ENCODE measurements at regions not wholly inside any gene's neighbourhood (a gene's known extent, or its start where the extent isn't known, plus 50 kb on each side); places are given as distances from the start of the nearest gene placed in this dataset.

- no peak overlapping the region for H3K4me3 ChIP-seq (ENCODE audit: low read depth, low read length)
- no peak for TF ChIP-seq CTCF (IDR thresholded peaks at IDR 0.05; ENCODE audit: low read depth, low read length)
These were observed 2288.5 kb upstream of the C9orf72 start for GRCh38 chr9:29861803-29862202.

GRCh38 chr9:29865764-29866313 is 2292.6 kb upstream of the C9orf72 start:
- H3K4me3 ChIP-seq (ENCODE audit: low read depth, low read length) = no peak overlapping the region
- TF ChIP-seq CTCF (IDR thresholded peaks at IDR 0.05; ENCODE audit: low read depth, low read length) = no peak

GRCh38 chr9:29866556-29866955 is 2293.3 kb upstream of the C9orf72 start:
- no peak for TF ChIP-seq CTCF (IDR thresholded peaks at IDR 0.05; ENCODE audit: low read depth, low read length)
- no peak overlapping the region for H3K4me3 ChIP-seq (ENCODE audit: low read depth, low read length)

GRCh38 chr9:29873579-29873978 is 2300.3 kb upstream of the C9orf72 start:
- no peak for TF ChIP-seq CTCF (IDR thresholded peaks at IDR 0.05; ENCODE audit: low read depth, low read length)
- H3K4me3 ChIP-seq (ENCODE audit: low read depth, low read length) = no peak overlapping the region

GRCh38 chr9:29875547-29875946 is 2302.3 kb upstream of the C9orf72 start:
- no peak for TF ChIP-seq CTCF (IDR thresholded peaks at IDR 0.05; ENCODE audit: low read depth, low read length)
- H3K4me3 ChIP-seq (ENCODE audit: low read depth, low read length) = no peak overlapping the region

- no peak overlapping the region for H3K4me3 ChIP-seq (ENCODE audit: low read depth, low read length)
- no peak for TF ChIP-seq CTCF (IDR thresholded peaks at IDR 0.05; ENCODE audit: low read depth, low read length)
These were observed 2309.5 kb upstream of the C9orf72 start for GRCh38 chr9:29882767-29883166.

GRCh38 chr9:29906065-29906464 is 2332.8 kb upstream of the C9orf72 start:
- H3K4me3 ChIP-seq (ENCODE audit: low read depth, low read length) = no peak overlapping the region
- no peak for TF ChIP-seq CTCF (IDR thresholded peaks at IDR 0.05; ENCODE audit: low read depth, low read length)

Data from WI38 (cell line).